Epidermal melanocyte (primary cell): ENCODE measurements at regions not wholly inside any gene's neighbourhood (a gene's known extent, or its start where the extent isn't known, plus 50 kb on each side); places are given as distances from the start of the nearest gene placed in this dataset.
"Not testable (repeated sequence)": the region's sequence is repeated elsewhere in the genome, so short reads cannot be mapped to it uniquely, and the experiment has no call there.

Experiments
- DNase-seq: peaks from one replicate; pipeline ENCODE4 v3.0.0; 2011; ENCODE audit warnings: low spot score; ENCODE audit not compliant: insufficient read length

DNA sequence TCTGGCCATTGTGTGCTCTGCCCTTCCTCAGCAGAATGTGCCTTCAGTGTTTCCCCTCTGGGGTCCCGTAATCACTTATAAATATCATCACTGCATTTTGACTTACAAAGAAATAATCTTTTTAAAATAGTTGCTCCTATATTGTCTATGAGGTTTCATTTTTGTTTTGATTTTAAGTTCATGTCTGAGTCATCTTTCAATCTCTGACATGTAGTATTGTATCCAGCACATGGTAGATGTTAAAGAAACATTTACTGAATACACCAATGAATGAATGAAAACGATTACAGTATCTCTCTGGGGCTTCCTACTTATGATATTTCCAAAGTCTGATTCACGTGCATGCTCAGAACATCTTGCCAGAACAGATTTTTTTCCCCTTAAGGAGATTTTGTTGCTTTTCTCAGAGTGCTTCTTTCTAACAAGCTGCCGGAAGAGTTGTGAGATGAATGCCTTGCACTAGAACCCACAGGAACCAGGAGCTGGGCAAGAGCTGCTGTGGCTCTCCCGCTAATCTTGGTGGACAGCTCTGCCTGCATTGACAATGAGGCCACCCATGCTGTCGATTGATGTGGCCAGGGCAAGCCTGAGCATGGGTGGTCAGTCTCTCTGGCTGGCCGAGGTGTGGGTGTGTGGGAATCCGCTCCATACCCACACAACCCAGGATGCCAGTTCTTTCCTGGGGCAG lies 199.4 kb downstream of the CYRIA start:
- DNase-seq = no peak

DNA sequence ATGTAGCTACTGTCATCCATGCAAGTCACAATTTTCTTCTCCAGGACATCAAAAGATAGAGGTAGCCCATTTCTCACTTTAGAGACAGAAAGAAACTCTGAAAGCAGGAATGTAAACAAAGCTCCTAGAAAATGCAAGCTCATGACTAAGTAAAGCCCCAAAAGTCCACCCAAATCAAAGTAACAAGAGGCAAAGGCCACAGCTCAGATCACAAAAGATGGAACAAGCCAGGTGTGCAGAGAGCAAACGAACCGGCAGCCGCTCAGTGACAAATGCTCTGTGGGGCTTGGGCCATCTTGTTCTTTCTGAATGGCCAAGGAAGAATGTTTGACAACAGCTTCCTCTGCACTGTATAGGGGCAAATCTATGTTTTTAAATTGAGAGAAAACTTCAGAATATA lies 201.0 kb downstream of the CYRIA start:
- no peak for DNase-seq

DNA sequence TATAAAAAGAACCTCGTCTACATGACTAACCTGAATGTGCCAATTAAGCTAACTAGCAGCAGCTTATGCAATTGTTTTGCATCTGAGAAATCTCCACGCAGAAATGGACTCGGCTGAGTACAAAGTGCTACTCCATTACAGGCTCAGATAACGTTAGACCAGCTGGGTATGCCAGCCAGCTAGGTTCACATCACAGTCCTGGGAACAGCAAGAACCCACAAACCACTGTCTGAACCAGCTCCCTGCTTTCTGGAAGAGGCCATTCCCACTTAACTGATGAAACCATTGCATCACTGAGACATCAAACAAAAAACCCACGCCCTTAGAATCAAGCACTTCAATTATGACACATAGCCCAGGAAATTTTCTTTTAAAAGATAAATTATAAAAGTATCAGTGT lies 202.7 kb downstream of the CYRIA start:
- no peak for DNase-seq

DNA sequence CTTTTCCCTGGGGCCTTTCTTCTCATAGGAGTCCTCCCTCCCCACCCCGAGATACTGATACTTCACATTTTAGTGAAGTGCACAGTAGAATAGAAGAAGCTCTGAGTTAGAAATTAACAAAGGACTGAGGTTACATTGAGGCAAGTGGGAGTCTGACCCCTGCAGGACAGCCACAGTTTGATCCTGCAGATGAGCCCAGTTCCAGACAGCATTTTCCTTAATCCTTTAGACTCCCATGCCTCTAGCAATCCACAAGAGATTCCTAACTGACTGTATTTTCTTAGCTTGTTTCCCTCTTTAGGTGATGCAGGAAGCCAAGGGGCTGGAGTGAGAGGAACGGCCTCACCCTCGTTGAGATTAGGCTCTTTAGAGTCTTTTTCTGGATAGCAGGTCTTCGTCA lies 204.0 kb downstream of the CYRIA start:
- DNase-seq = no peak

DNA sequence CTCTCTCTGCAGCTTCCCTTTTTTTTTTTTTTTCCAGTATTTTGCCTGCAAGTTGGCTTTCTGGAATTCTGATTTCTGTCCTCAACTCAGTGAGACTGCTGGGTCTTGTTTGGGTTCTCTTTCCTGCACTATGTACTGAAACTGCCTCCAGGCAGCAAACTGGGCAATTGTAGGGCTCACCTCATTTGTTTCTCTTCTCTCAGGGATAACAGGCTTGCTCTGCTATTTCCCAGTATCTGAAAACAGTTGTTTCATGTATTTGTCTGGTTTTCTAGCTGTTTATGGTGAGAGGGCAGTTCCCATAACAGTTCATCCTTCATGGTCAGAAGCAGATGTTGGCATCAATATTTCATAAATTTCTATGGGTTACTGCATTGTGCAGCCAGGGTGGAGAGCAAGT lies 206.0 kb downstream of the CYRIA start:
- no peak for DNase-seq

DNA sequence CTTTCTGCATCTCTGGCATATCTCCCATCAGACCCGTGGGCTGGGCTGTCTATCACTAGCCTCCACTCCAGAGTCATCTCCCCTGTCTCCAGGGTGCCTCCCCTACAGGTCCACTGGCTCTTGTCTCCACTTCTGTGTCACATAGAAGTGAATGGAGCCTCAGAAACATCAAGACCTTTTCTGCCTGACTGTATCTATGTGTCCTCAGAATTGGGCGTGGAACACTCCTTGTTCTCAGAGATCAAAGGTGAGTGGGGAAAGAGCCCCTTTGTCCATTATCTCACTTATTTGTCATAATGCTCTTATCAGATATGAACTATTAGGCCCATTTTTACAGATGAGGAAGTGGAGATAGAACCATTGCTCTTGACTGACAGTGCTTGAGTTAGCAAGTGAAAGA lies 211.0 kb downstream of the CYRIA start:
- DNase-seq = no peak

DNA sequence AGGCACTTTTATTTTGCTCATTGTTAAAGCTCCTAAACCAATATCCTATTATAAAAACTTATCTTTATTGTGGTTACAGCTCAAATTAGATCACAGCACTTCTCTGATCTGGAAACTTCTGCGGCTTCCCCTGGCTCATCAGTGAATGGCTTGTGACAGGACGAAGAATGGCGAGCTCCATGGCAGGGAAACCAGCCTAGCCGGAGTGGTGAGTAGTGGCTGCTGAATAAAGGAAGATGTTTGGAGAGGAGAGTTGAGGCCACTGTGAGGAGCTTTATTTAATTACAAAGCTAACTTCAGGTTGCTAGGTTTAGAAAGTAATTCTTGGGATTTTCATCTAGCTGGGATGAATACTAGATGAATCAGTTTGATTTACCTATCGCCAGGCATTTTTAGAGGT lies 213.5 kb downstream of the CYRIA start:
- DNase-seq = no peak

DNA sequence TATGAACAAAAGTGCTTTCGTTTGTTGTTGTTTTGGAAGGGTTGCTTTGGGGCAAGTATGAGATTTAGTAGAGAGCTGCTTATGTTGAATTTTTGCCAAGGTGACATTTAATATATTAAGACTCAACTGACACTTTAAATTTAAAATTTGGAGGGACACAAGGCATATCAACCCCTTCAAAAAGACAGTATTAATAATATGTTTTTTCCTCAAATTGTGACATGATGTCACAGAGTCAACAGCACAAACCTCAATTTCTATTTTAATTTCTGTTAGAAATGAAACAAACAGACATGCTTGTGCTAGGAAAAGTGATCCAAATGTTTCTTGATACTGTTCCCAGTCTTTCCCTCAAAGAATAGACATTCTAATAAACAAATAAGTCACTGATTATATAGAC lies 218.9 kb downstream of the CYRIA start:
- DNase-seq = no peak

DNA sequence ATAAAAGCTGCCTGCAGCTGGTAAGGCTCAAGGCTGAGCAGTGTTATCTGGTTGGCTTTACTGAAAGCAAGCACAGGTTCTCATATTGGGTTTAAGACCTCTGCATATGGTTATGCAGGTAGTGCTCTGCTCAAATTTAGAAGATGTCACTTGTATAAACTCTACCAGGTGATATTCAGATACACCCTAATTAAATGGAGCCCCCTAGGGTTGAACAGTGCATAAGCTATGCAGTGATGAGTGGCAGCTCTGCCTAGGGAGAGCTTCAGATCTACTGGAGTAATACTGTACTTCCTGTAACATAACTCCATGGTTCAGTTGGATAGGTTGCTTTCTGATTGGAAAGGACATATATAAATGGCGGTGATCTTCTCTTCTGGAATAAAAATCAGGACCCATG lies 222.7 kb downstream of the CYRIA start:
- no peak for DNase-seq

DNA sequence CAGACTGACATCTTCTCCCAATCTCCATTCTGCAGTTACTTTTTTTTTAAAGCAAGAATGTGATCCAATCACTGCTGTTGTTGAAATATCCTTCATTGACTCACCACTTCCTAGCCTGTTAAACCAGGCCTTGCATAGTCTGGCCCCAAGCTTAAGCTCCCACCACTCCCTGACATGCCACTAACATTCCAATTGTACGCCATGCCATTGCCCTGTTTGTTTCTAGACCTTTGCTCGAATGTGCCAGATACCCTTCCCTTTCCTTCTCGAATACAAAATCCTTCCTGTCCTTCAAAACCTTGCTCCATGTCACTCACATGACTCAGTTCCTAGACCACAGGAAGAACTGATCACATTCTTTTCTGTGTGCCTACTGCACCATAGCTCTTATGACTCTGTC lies 224.2 kb downstream of the CYRIA start:
- DNase-seq = no peak

DNA sequence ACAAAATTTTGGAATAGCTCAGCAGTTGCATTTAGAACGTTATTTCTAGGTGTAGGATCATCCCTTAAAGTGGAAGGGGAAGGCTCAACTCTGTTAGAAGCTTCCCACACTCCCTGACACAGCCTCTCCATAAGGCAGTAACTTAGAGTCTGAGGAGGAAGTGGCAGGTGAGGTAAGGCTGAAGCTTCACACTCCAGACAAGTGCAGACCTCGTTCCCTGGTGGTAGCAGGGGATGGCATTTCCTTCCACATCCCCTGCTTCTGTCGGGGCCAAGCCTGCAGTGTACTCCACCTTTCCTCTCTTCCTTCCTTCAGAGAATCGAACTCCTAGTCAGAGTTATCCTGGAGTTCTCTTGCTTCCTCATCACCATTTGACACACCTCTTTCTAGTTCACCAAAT lies 224.7 kb downstream of the CYRIA start:
- no peak for DNase-seq

DNA sequence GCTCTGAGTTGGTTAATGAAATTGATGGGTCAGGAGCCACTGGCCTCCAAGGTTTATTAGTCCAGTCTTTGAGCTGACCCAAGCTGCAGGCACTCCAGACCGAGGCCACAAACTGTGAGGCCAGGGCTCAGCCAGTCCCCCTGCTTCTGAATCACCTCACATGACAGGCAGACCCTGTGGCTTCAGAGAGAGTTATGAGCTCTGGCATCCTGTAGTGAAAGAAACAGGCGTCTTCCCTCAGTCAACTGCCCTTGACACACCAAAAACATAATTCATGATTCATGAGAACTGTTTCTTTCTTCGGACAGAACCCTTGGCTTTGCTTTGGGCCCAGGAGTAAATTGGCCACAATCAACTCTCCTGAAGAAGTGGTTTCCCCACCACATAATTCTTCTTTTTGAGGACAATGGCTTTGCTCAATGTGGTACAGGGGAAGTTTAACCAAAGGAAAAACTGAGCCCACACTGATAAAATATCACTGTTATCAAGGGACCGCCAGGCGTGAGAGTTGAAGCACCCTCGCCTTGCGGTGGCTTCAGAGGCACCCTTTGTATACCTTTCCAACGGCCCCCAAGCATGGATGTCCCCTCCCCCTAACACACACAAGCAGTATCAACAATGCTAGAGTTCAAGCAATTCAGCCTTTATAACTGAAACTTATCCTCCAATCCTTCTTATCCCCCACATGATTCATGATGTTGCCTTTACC lies 226.9 kb downstream of the CYRIA start:
- no peak for DNase-seq

DNA sequence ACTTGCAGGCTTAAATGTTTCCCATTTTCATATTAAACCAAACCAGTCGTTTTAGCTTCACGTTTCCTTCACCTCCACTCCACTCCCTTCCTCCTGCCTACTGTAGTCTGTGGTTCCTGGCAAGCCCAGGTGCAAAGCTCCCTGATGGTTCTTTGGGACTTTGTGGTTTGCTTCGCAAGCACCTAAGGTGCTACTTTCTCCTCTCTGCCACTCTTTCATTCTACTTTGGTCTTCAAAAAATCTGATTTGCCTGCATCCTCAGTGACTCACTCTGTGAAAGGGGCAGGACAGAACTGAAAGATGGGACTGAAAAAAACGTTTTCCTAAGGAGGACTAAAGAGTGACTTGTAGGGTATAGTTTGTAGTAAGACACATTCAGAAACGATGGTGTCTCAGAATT lies 228.4 kb downstream of the CYRIA start:
- no peak for DNase-seq

DNA sequence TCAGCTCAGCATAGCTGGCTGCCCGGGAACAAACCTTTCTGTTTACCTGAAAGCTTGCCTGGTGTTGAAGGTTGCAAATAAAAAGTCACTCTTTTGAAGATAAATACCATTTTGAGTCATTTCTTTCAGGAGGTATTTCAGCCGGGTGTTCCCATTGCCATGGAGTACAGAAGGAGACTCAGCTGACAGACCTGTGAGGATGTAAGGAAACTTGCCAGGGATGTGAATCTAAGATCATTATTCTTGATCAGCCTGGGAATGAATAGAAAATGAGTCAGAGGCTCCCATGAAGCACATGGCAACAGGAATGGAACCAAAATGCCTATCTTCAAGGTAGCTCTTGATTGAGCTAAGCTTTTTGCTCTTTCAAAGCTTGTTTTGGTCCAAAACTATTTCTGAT lies 231.2 kb downstream of the CYRIA start:
- DNase-seq = no peak

DNA sequence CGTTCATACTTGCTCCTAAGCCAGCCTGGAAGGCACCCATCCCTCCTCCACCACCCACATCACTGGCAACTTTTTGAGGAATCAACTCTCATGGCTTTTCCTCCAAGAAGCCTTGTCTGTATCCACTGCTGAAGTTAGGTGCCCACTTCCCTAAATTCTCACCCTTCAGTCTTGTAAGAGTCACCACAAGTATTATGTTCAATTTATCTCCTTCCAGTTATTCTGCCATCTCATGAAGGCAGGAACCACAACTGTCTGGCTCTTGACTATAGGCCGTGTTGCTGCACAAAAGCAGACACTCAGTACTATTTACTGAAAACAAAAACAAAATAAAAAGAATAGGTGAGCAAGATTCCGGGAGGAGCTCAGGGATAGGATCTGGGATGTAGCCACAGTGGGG lies 234.8 kb downstream of the CYRIA start:
- DNase-seq = no peak

DNA sequence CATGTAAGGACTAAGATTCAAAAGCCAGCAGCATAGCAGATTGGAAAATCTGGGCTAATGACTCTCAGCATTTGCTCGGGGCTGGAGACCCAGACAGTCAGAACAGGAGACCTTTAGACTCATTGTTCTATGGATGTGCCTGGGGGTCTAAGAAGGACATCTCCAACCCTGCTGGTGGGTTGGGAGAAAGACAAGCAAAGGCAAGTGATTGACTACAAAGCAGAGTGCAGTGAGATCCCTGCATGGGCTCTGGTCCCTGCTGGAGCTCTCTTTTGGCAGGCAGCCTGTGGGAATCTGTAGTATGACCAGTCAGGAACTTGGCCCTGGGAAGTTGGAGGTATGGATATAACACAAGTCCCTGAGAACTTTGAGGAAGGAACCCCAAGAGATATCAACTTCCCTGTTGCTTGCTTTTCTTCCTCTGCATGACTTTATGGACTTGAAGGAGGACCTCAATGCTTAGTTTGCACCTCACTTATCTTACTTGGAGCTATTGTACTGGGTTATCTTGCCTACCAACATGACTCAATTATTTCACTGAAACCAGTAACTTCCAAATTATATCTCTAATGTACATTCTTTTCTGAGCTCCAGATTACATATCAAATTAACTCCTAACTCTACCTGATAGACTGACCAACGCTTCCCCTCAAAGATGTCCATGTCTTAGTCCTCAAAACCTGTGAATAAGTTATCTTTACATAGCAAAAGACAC lies 236.0 kb downstream of the CYRIA start:
- DNase-seq = no peak

DNA sequence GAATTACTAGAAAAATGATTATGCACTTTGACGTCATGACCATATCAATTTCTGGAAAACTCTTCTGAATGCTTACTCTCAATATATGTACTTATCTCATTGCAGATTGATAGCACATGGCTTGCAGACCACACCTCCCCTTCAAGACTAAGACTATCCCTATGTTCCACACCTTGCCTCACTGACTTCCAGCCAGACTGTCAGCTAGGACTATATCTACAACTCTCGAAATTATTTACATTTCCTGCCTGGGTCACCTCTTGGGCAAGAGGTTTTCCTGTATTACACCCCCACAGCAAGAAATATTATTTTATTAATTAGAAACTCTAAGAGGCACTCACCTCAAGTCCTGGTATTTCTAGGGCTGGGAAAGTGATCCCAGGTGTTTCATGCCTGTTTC lies 236.6 kb downstream of the CYRIA start:
- DNase-seq = no peak

DNA sequence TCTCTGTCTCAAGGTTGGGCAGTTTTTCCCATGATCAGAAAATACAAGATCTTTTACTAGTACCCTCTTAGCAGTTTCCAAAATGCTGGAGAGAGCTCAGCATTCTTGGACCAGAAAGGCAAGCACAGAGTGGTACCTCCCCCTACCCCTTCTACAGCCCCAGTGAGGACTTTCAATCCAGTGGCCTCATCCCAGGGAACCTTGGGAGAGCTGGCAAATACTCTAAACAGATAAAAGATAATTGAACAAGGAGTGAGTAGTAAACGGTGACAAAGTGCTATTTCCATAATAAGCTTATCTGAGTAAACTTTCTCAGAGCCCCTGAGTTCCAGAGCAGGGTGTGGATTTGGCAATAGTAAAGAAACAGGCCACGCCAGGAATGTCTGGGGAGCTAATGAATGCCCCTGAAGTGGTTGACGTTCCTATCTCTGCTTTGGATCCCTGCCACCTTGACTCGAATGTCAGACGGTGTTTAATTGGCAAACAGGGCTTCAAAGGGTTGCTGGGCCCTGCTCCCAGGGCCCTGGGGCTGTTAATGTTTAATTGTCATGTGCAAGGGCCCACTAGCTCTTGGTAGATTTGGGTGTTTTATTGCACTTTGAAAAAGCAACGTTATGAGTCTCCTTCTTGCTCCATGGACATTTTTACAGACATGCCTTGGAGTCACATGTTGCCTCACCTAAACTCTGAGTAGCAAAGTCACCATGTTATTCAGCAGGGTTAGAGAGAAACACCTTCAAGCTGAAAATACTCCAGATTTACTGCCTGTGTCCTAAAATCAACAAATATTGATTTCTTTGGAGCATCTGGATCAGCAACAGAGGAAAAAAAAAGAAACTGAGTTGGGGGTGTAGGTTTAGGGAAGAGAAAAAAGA lies 239.9 kb downstream of the CYRIA start:
- no peak for DNase-seq

DNA sequence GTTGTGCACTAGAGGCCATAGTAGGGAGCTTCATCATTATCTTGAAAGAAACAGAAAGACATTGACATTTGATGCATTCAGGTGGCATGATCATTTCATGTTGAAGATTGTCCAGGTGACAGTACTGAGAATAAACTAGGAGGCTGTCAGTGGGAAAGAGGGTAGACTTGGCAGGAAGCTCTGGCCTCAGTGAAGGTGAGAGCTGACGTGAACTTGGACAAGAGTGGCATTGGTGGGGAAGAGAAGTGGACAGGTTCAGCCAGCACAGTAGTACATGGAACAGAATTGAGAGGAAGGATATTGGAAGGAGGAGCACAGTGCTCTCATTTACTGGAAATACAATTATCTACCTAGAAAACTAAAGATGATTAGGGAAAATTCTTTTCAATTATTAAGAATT lies 245.2 kb downstream of the CYRIA start:
- no peak for DNase-seq

DNA sequence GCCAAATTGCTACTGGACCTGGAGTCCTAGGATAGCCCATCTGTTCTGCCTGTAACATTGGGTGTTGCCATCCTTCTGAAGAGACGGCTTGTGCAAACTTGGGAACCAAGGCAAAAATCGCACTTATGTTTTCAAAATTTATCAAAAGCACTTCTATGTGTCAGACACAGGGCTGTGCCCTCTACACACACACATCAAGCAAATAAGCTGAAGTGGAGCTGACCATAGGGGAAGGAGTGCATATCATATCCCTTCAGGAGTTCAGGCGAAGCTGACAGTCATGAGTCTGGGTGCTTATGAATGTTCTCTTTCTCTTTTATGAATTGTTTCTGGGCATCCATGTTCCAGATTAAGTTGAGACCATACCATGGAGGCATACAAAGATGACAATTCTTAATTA lies 247.9 kb downstream of the CYRIA start:
- no peak for DNase-seq

DNA sequence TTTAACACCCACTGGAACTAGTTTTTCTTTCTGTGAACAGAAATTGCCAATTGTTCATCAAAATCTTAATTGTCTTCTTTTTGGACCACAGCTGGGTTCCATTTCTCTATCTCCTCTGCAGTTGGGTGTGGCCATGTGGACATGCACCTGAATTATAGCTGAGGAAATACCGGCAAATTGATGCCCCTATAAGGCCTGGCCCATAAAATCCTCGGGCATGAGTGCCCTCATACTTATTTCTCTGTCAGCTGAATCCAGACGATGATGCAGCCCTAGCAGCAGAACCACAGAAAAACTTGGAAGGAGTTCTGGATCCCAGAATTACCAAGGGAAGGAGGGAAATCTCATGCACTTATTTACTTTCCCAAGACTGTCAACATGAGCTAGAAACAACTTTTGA lies 249.0 kb downstream of the CYRIA start:
- no peak for DNase-seq

DNA sequence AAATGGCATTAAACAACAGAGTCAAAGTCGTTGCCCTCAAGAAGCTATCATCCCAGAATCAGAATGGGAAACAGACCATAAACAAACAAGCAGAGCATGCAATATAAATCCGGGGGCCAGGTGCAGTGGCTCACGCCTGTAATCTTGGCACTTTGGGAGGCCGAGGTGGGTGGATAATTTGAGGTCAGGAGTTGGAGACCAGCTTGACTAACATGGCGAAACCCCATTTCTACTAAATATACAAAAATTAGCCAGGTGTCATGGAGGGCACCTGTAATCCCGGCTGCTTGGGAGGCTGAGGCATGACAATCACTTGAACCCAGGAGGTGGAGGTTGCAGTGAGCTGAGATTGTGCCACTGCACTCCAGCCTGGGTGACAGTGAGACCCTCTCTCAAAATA lies 249.8 kb downstream of the CYRIA start:
- DNase-seq = not testable (repeated sequence)
